ENCODE measurements at regions not wholly inside any gene's neighbourhood (a gene's known extent, or its start where the extent isn't known, plus 50 kb on each side); places are given as distances from the start of the nearest gene placed in this dataset.

DNA sequence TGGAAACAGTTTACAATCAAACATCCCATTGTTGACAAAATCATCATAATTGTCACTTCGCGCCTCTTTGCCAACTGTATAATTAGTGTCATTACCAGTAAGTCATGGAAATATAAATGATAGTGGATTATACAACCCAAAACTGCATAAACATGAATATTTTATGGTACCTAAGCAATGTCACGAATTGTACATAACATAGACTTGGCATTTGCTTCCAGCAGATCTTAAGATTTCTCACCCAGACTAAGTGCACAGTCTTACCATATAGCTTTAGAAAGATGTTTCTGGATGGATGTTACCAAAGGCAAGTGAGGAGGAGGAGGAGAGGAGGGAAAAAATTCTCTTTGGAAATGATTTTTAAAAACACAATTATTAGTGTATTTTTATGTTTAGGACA, 113.4 kb upstream of the TAS2R1 start:
- CTCF ChIA-PET, result no interaction called here
- POLR2A ChIA-PET, result no interaction called here
- no peak for DNase-seq (ENCODE audit: extremely low spot score)
- TF ChIP-seq CTBP1 (IDR thresholded peaks at IDR 0.05; ENCODE audit: borderline replicate concordance) (no peak), TARDBP (IDR thresholded peaks at IDR 0.05) (no peak), FOXA1 (IDR thresholded peaks at IDR 0.05) (no peak), NFRKB (IDR thresholded peaks at IDR 0.05) (no peak), LEF1 (IDR thresholded peaks at IDR 0.05; ENCODE audit: borderline replicate concordance) (no peak), ARNT (IDR thresholded peaks at IDR 0.05) (no peak), HDGF (IDR thresholded peaks at IDR 0.05; ENCODE audit: borderline replicate concordance) (no peak), PKNOX1 (IDR thresholded peaks at IDR 0.05) (no peak), SP1 (IDR thresholded peaks at IDR 0.05) (no peak), FOXM1 (IDR thresholded peaks at IDR 0.05; ENCODE audit: borderline replicate concordance) (no peak), ELF4 (IDR thresholded peaks at IDR 0.05) (no peak), ZNF384 (IDR thresholded peaks at IDR 0.05) (no peak), BHLHE40 (IDR thresholded peaks at IDR 0.05; ENCODE audit: borderline replicate concordance) (no peak), SUZ12 (IDR thresholded peaks at IDR 0.05) (no peak), L3MBTL2 (conservative IDR thresholded peaks at IDR 0.05) (no peak), FOXK2 (IDR thresholded peaks at IDR 0.05) (no peak)

- ChIA-PET POLR2A (no interaction called here), CTCF (no interaction called here)
- no peak for DNase-seq (ENCODE audit: extremely low spot score)
- TF ChIP-seq HDGF (IDR thresholded peaks at IDR 0.05; ENCODE audit: borderline replicate concordance) (no peak), NFRKB (IDR thresholded peaks at IDR 0.05) (no peak), ELF4 (IDR thresholded peaks at IDR 0.05) (no peak), ZNF384 (IDR thresholded peaks at IDR 0.05) (no peak), BHLHE40 (IDR thresholded peaks at IDR 0.05; ENCODE audit: borderline replicate concordance) (no peak), CTBP1 (IDR thresholded peaks at IDR 0.05; ENCODE audit: borderline replicate concordance) (no peak), FOXA1 (IDR thresholded peaks at IDR 0.05) (no peak), SUZ12 (IDR thresholded peaks at IDR 0.05) (no peak)
Observed at GRCh38 chr5:9742848-9743247, 112.7 kb upstream of the TAS2R1 start.

DNA sequence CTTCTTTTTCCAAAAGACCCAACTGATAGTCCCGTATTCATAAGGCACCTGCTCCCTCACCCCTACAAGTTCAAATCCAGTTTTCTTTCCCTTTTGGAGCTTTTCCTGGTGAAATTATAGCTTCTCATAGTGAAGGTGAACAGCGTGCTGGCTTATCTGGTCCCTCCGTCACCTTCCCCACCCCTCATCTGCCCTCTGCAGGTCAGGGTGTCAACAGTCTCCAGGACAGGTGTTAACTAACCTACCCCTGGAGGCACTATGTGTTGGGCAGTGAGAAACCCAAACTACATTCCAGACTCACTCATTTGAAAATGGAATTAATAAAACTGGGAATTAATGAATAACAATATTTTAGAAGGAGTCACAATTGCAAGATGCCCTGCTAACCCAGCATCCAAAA, 109.0 kb upstream of the TAS2R1 start:
- POLR2A ChIA-PET, result no interaction called here
- DNase-seq (ENCODE audit: extremely low spot score), result no peak
- TF ChIP-seq ZNF384 (IDR thresholded peaks at IDR 0.05) (no peak), FOXM1 (IDR thresholded peaks at IDR 0.05; ENCODE audit: borderline replicate concordance) (no peak), LEF1 (IDR thresholded peaks at IDR 0.05; ENCODE audit: borderline replicate concordance) (no peak), TARDBP (IDR thresholded peaks at IDR 0.05) (no peak), CTBP1 (IDR thresholded peaks at IDR 0.05; ENCODE audit: borderline replicate concordance) (no peak), ELF4 (IDR thresholded peaks at IDR 0.05) (no peak), ARNT (IDR thresholded peaks at IDR 0.05) (no peak), FOXK2 (IDR thresholded peaks at IDR 0.05) (no peak), SP1 (IDR thresholded peaks at IDR 0.05) (no peak), SUZ12 (IDR thresholded peaks at IDR 0.05) (no peak), FOXA1 (IDR thresholded peaks at IDR 0.05) (no peak), HDGF (IDR thresholded peaks at IDR 0.05; ENCODE audit: borderline replicate concordance) (no peak), BHLHE40 (IDR thresholded peaks at IDR 0.05; ENCODE audit: borderline replicate concordance) (no peak), PKNOX1 (IDR thresholded peaks at IDR 0.05) (no peak), L3MBTL2 (conservative IDR thresholded peaks at IDR 0.05) (no peak)
- CTCF ChIA-PET, result no interaction called here

DNA sequence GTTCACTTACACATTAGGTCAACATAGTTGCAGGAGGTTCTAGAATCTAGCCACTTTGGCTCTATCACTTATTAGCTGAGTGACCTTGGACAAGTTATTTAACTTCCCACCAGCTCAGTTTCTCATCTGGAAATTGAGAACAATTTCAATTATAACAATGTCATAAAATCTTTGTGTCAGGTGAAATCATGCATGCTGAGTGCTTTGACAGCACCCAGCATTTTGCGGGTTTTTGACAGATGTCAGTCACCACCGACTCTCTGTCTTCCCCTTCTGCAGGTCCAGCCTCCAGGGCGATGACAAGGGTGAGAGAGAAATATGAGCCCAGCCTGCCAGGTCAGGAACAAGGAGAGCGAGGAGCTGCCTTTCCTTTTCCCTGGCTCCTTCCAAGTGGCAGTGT, 107.1 kb upstream of the TAS2R1 start:
- no peak for TF ChIP-seq SP1 (IDR thresholded peaks at IDR 0.05)
- TF ChIP-seq ARNT (IDR thresholded peaks at IDR 0.05), result no peak
- TF ChIP-seq NFRKB (IDR thresholded peaks at IDR 0.05), result no peak
- TF ChIP-seq SUZ12 (IDR thresholded peaks at IDR 0.05), result no peak
- TF ChIP-seq ELF4 (IDR thresholded peaks at IDR 0.05), result no peak
- no peak for TF ChIP-seq TARDBP (IDR thresholded peaks at IDR 0.05)
- no peak for TF ChIP-seq FOXM1 (IDR thresholded peaks at IDR 0.05; ENCODE audit: borderline replicate concordance)
- no peak for TF ChIP-seq PKNOX1 (IDR thresholded peaks at IDR 0.05)
- no peak for TF ChIP-seq BHLHE40 (IDR thresholded peaks at IDR 0.05; ENCODE audit: borderline replicate concordance)
- no peak for TF ChIP-seq HDGF (IDR thresholded peaks at IDR 0.05; ENCODE audit: borderline replicate concordance)
- POLR2A ChIA-PET, result no interaction called here
- CTCF ChIA-PET, result no interaction called here
- no peak for DNase-seq (ENCODE audit: extremely low spot score)

- TF ChIP-seq FOXA1 (IDR thresholded peaks at IDR 0.05), result no peak
- ChIA-PET POLR2A (no interaction called here), CTCF (no interaction called here)
- DNase-seq (ENCODE audit: extremely low spot score), result no peak
Observed at GRCh38 chr5:9733486-9733885, 103.3 kb upstream of the TAS2R1 start.

GRCh38 chr5:9731159-9731558, 101.0 kb upstream of the TAS2R1 start:
- ChIA-PET CTCF (no interaction called here), POLR2A (no interaction called here)
- TF ChIP-seq PKNOX1 (IDR thresholded peaks at IDR 0.05) (no peak), TARDBP (IDR thresholded peaks at IDR 0.05) (no peak), SP1 (IDR thresholded peaks at IDR 0.05) (no peak), FOXA1 (IDR thresholded peaks at IDR 0.05) (no peak), LEF1 (IDR thresholded peaks at IDR 0.05; ENCODE audit: borderline replicate concordance) (no peak), SUZ12 (IDR thresholded peaks at IDR 0.05) (no peak), HDGF (IDR thresholded peaks at IDR 0.05; ENCODE audit: borderline replicate concordance) (no peak), ARNT (IDR thresholded peaks at IDR 0.05) (no peak), CTBP1 (IDR thresholded peaks at IDR 0.05; ENCODE audit: borderline replicate concordance) (no peak), FOXK2 (IDR thresholded peaks at IDR 0.05) (no peak), ELF4 (IDR thresholded peaks at IDR 0.05) (no peak), L3MBTL2 (conservative IDR thresholded peaks at IDR 0.05) (no peak), BHLHE40 (IDR thresholded peaks at IDR 0.05; ENCODE audit: borderline replicate concordance) (no peak), ZNF384 (IDR thresholded peaks at IDR 0.05) (no peak), NFRKB (IDR thresholded peaks at IDR 0.05) (no peak), FOXM1 (IDR thresholded peaks at IDR 0.05; ENCODE audit: borderline replicate concordance) (no peak)
- no peak for DNase-seq (ENCODE audit: extremely low spot score)
